ENCODE measurements at regions not wholly inside any gene's neighbourhood (a gene's known extent, or its start where the extent isn't known, plus 50 kb on each side); places are given as distances from the start of the nearest gene placed in this dataset.
A peak's percentile ranks its signal among the peaks of the same experiment; 100 is the strongest.
"Not testable (repeated sequence)": the region's sequence is repeated elsewhere in the genome, so short reads cannot be mapped to it uniquely, and the experiment has no call there.

GRCh38 chr5:92887254-92887653 lies 693.8 kb downstream of the NR2F1-AS1 start:
- intact Hi-C loops (cut with DNase I) = no loop called here
- DNase-seq = no peak

GRCh38 chr5:92886751-92887150 lies 694.3 kb downstream of the NR2F1-AS1 start:
- no peak for DNase-seq
- intact Hi-C loops (cut with DNase I) = no loop called here

- intact Hi-C loops (cut with DNase I) = no loop called here
- DNase-seq = peak in 13 of 42 donors; percentile 3 to 48 (median 20)
These were observed 695.1 kb downstream of the NR2F1-AS1 start for GRCh38 chr5:92885950-92886349.

DNA sequence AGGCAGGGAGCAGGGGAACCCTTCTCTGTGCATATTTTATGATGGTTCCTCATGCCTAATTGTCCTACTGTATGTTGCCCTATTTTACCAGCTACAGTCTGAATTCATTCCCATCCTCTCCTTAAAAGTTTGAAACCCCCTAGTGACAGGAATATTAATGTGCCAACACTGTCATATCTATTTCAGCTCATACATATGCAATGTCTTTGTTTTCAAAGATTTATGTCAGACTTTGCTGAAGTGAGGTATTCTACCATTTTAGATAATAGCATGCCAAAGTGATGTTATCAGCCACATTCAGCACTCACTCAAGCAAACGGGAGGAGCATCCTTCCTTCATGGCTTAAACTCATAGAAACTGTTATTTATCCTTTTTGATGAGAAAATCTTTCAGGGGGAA lies 696.5 kb downstream of the NR2F1-AS1 start:
- DNase-seq = no peak
- intact Hi-C loops (cut with DNase I) = no loop called here

DNA sequence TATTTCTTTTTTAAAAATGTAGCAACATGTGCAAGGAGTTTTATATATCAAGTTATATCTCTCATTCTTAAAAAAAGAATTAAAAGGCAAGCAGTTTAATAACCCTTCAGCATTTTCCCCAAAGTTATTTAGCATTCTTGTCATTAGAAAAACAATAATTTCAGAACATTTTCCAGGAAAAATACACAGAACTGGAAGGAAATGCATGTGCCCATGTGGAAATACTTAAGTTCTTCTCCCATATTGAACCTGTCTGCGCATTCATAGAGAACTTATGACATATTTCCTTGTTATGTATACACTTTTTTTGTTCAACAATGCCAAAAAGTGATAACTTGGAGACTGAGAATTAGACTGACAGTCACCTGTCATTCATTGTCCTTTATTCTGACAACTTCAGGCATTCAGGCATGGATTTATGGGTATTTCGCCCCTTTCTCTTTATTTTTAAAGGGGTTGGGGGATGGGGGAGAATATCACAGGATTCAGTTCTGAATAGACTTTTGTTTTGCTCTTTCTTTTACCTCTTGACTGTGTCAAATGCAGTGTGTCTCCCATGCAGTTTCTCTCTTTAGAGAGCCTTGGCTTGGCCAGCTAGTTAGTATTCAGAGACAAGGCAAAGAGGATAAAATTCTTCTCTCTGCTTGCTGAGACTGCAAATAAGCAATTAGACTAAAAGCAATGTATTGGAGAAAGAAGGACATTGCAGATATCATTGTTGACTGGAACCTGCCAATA lies 701.0 kb downstream of the NR2F1-AS1 start:
- intact Hi-C loops (cut with DNase I) = no loop called here
- no peak for DNase-seq

- intact Hi-C loops (cut with DNase I) = no loop called here
- no peak for DNase-seq
These were observed 706.2 kb downstream of the NR2F1-AS1 start for GRCh38 chr5:92874790-92875189.

GRCh38 chr5:92868442-92868841 lies 712.6 kb downstream of the NR2F1-AS1 start:
- DNase-seq = no peak
- intact Hi-C loops (cut with DNase I) = no loop called here

DNA sequence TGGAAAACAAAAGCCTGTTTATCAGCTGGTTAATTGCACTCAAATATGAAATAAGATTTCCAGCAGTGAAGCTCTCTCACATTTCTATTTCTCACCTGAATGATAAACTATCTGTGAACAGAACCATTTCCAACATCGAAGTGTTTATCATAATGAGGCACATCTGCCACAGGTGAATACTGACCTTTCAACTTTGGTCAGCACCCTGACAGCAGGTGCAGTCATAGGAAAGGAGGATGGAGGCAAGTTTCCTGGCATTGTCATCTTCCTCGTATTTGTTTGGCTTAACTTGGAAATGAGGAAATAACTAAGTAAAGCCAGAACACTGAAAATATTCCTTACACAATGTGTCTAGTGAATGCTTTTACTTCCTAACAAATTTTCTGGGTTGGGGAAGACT lies 716.4 kb downstream of the NR2F1-AS1 start:
- DNase-seq = no peak
- intact Hi-C loops (cut with DNase I) = no loop called here

- no peak for DNase-seq
These were observed 717.4 kb downstream of the NR2F1-AS1 start for GRCh38 chr5:92863666-92864065.

GRCh38 chr5:92861531-92862285 lies 719.3 kb downstream of the NR2F1-AS1 start:
- intact Hi-C loops (cut with DNase I) = no loop called here
- no peak for DNase-seq

More at GRCh38 chr5:92863666-92864065, 717.4 kb downstream of the NR2F1-AS1 start:
- intact Hi-C loops (cut with DNase I) = no loop called here

DNA sequence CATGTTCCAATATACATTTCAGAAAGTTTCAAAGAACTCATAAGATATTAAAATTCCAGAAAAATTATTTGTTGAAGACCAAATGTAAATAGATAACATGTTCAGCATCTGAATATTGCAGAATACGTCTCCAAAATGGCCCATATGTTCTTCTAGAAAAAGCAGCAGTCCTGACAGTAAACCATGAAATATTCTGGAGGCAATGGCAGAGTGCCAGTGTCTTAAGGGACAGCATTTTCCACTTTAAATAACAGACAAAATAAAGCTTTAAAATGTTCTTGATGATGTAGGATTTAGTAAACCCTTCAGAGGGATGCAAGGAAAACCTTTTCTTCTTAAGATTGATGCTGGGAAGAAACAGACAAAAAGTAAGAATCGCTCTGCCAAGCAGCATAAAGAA lies 721.0 kb downstream of the NR2F1-AS1 start:
- intact Hi-C loops (cut with DNase I) = no loop called here

GRCh38 chr5:92852219-92852618 lies 728.8 kb downstream of the NR2F1-AS1 start:
- intact Hi-C loops (cut with DNase I) = no loop called here
- DNase-seq = no peak

More for the DNA sequence above, 721.0 kb downstream of the NR2F1-AS1 start:
- no peak for DNase-seq

GRCh38 chr5:92850886-92851285 lies 730.1 kb downstream of the NR2F1-AS1 start:
- intact Hi-C loops (cut with DNase I) = no loop called here
- no peak for DNase-seq

GRCh38 chr5:92849756-92850155 lies 731.3 kb downstream of the NR2F1-AS1 start:
- DNase-seq = no peak
- intact Hi-C loops (cut with DNase I) = no loop called here

DNA sequence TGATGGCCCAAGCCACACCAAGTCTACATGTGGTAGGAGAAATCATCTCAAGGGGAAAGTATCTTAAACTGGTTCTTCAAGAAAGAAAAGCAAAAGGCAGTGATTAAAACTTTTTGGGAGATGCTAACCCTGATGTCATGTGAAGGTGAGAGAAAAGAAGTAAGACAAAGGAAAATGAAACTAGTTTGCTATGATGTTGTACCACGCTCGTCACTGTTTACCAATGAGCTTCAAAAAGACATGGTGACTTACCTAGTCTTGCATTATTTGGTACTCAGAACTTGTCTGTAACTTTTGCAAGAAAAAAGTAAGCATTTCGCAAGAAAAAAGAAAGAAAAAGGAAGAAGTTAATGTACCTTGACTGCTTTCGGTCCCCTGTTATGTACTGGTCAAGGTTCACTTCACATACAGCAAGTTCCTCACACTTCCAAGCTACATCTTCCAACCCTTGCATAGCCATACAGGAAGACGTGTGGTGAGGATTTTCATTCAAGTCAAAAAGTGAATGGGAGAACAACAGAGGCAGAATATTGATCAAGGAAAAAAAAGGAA lies 739.3 kb downstream of the NR2F1-AS1 start:
- DNase-seq = no peak
- intact Hi-C loops (cut with DNase I) = no loop called here

- DNase-seq = no peak
These were observed 742.8 kb downstream of the NR2F1-AS1 start for GRCh38 chr5:92838253-92838652.

GRCh38 chr5:92836855-92837755 lies 743.9 kb downstream of the NR2F1-AS1 start:
- intact Hi-C loops (cut with DNase I) = no loop called here
- DNase-seq = no peak

More at GRCh38 chr5:92838253-92838652, 742.8 kb downstream of the NR2F1-AS1 start:
- intact Hi-C loops (cut with DNase I) = no loop called here

DNA sequence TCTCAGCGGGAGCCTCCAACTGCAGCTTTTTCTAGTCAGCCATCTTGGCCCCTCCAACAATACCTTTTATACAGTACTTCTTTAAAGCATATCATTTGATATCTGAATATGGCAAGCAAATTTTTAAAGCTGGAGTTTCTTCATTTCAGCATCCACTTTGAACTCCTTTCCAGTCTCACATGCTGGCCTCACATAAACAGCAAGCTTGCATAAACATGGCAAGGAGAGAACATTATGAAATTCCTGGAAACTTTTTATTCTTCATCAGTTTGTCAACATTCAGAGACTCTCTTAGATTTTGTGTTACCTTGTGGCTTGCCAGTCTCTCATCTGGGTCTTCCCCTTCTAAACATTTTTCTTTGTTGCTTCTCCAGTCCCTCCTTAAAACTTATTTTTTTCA lies 745.3 kb downstream of the NR2F1-AS1 start:
- intact Hi-C loops (cut with DNase I) = no loop called here
- DNase-seq = no peak

GRCh38 chr5:92823551-92823950 lies 757.5 kb downstream of the NR2F1-AS1 start:
- intact Hi-C loops (cut with DNase I); DNase-seq: not testable (repeated sequence)
